HFFc6 (cell line): ENCODE measurements at regions not wholly inside any gene's neighbourhood (a gene's known extent, or its start where the extent isn't known, plus 50 kb on each side); places are given as distances from the start of the nearest gene placed in this dataset.

ENCODE experiments used
- DNase-seq: peaks from one replicate; pipeline ENCODE4 v3.0.0-alpha.2; 2018
- H3K27ac Mint-ChIP-seq: 2 replicates; pipeline ENCODE4 v1.8.0; 2020; ENCODE audit warnings: mild to moderate bottlenecking, mixed read lengths
- H3K27me3 Mint-ChIP-seq: 2 replicates; pipeline ENCODE4 v1.8.0; 2021; ENCODE audit warnings: mild to moderate bottlenecking, moderate library complexity, mixed read lengths; ENCODE audit not compliant: insufficient read depth
- H3K36me3 Mint-ChIP-seq: 2 replicates; pipeline ENCODE4 v1.8.0; 2021; ENCODE audit warnings: low read depth, mixed read lengths
- H3K4me1 Mint-ChIP-seq: 2 replicates; pipeline ENCODE4 v1.8.0; 2020; ENCODE audit warnings: low read depth, mixed read lengths
- H3K4me3 Mint-ChIP-seq: 2 replicates; pipeline ENCODE4 v1.8.0; 2020; ENCODE audit warnings: mild to moderate bottlenecking, moderate library complexity, mixed read lengths
- H3K9me3 Mint-ChIP-seq: 2 replicates; pipeline ENCODE4 v1.8.0; 2020; ENCODE audit warnings: mild to moderate bottlenecking, mixed read lengths
- TF ChIP-seq, protein P1 (sequence below): fragments of 200-600 bp; sonication (generic); IDR thresholded peaks from 2 replicates; pipeline ENCODE4 v1.5.0; 2021; ENCODE audit warnings: antibody characterized with exemption, mild to moderate bottlenecking

DNA sequence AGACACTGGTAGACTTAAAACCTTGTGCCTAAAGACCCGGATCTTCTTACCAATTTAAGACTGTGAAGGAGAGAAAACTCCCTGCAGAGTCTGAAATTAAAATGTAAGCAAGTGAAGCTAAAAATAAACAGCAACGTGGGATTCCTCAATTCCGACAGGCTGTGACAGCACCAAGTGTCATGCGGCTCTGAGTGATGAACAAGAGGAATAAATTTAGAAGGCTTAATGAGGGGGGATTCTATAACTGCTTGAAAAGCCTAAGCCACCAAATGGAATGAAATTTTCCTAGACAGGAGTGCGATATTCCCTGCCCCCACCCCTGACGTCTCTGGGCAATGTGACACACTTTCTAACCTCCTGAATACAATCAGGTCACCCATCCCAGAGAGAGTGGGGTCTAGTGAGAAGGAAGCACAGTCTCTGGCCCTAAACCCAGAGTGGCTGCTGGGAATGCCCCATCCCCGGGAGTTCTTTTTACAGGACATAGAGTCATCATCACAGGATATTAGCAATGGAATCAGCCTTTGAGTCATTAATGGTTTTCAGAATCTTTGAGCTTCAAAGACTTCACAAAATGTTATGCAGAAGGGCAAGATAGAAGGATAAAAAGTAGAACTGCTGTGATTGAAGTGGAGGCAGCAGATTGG lies 114.3 kb downstream of the EDEM1 start:
- Mint-ChIP-seq H3K4me1 (peaks cover 80% of the 10 kb centered on the region), H3K4me3 (peak overlapping the region; percentile 58; the same call in 1 of the 2 replicates), H3K9me3 (no peaks in the 10 kb centered on the region), H3K27ac (peak overlapping the region; percentile 91), H3K27me3 (no peaks in the 10 kb centered on the region), H3K36me3 (no peaks in the 10 kb centered on the region)
- TF ChIP-seq, protein P1, sequence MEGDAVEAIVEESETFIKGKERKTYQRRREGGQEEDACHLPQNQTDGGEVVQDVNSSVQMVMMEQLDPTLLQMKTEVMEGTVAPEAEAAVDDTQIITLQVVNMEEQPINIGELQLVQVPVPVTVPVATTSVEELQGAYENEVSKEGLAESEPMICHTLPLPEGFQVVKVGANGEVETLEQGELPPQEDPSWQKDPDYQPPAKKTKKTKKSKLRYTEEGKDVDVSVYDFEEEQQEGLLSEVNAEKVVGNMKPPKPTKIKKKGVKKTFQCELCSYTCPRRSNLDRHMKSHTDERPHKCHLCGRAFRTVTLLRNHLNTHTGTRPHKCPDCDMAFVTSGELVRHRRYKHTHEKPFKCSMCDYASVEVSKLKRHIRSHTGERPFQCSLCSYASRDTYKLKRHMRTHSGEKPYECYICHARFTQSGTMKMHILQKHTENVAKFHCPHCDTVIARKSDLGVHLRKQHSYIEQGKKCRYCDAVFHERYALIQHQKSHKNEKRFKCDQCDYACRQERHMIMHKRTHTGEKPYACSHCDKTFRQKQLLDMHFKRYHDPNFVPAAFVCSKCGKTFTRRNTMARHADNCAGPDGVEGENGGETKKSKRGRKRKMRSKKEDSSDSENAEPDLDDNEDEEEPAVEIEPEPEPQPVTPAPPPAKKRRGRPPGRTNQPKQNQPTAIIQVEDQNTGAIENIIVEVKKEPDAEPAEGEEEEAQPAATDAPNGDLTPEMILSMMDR = no peak
- peak; percentile 10 for DNase-seq

- Mint-ChIP-seq H3K27me3 (peaks cover 1% of the 10 kb centered on the region; the same call in 1 of the 2 replicates), H3K4me1 (peaks cover 80% of the 10 kb centered on the region), H3K4me3 (no peak overlapping the region; the same call in 1 of the 2 replicates), H3K9me3 (no peaks in the 10 kb centered on the region), H3K36me3 (no peaks in the 10 kb centered on the region), H3K27ac (no peak overlapping the region)
- no peak for DNase-seq
- TF ChIP-seq, protein P1 = no peak
These were observed 115.2 kb downstream of the EDEM1 start for GRCh38 chr3:5302661-5303060.

DNA sequence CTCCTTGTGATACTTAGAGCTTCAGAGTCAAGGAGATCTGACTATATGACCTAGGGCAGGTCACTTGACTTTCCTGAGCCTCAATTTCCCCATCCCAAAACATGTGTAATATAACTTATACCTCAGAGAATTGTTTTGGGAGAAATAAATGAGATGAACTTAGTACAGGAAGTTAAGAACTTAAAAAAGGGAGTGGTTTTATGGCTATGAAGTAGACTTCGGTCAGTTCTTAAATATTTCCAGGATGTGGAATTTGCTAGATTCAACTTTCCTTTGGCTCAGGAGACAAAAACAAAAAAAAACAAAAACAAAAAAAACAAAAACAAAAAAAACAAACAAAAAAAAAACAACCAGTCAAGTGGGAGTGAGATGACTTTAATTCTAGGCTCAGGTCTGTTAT lies 116.7 kb downstream of the EDEM1 start:
- Mint-ChIP-seq H3K4me1 (peaks cover 65% of the 10 kb centered on the region), H3K4me3 (no peak overlapping the region), H3K36me3 (no peaks in the 10 kb centered on the region), H3K27ac (no peak overlapping the region), H3K27me3 (peaks cover 1% of the 10 kb centered on the region; the same call in 1 of the 2 replicates), H3K9me3 (no peaks in the 10 kb centered on the region)
- DNase-seq = no peak
- TF ChIP-seq, protein P1 = no peak

- DNase-seq = peak; percentile 29
- Mint-ChIP-seq H3K27me3 (peaks cover 1% of the 10 kb centered on the region; the same call in 1 of the 2 replicates), H3K36me3 (no peaks in the 10 kb centered on the region), H3K27ac (no peak overlapping the region), H3K4me1 (peaks cover 58% of the 10 kb centered on the region), H3K4me3 (no peak overlapping the region), H3K9me3 (no peaks in the 10 kb centered on the region; the same call in 1 of the 2 replicates)
- TF ChIP-seq, protein P1 = peak; percentile 83
These were observed 117.5 kb downstream of the EDEM1 start for GRCh38 chr3:5304789-5305683.

DNA sequence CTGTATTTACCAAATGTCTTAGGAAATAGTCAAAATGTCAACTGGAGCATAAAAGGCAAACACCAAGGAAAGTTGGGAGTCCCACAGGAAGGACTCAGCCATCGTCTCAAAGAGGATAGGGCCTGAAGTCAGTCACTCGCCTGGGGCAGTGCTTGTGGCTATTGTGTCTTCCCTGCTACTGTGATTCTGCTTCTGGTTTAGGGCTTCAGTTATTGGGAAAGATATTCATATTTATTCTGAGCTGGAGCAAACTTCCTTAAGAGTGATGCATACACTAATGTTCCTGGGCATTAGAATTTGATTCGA lies 118.1 kb downstream of the EDEM1 start:
- Mint-ChIP-seq H3K4me3 (no peak overlapping the region), H3K4me1 (peaks cover 53% of the 10 kb centered on the region)
- TF ChIP-seq, protein P1 = peak; percentile 28

More for the DNA sequence above, 118.1 kb downstream of the EDEM1 start:
- Mint-ChIP-seq H3K27me3 (peaks cover 1% of the 10 kb centered on the region; the same call in 1 of the 2 replicates), H3K36me3 (no peaks in the 10 kb centered on the region), H3K27ac (no peak overlapping the region), H3K9me3 (no peaks in the 10 kb centered on the region; the same call in 1 of the 2 replicates)
- DNase-seq = no peak
